HepG2 (cell line): ENCODE measurements at regions not wholly inside any gene's neighbourhood (a gene's known extent, or its start where the extent isn't known, plus 50 kb on each side); places are given as distances from the start of the nearest gene placed in this dataset.

Experiments used
- ATAC-seq: fragments of 200-7000 bp; cut with Tn5 transposase; 3 replicates; pipeline ENCODE4 v1.9.1; 2020; ENCODE audit warnings: mild to moderate bottlenecking, moderate library complexity
- BruUV-seq: library from RNA; stranded (reverse); fragments of 400-500 nt; replicated peaks from 2 replicates; lab custom pipeline; 2021; lab: Mats Ljungman, UMichigan
- CTCF ChIA-PET: fragments of 300-600 bp; formaldehyde crosslinking; extraction: SDS; loops from one replicate; lab custom pipeline; 2021; ENCODE audit warnings: low total read pairs, inconsistent platforms, low intra/inter-chr PET ratio; lab: Yijun Ruan, JAX
- POLR2A ChIA-PET: fragments of 350-600 bp; sonication (Branson Sonifier 250); formaldehyde crosslinking; loops from one replicate; lab custom pipeline; 2020; ENCODE audit warnings: antibody characterized with exemption, inconsistent platforms; lab: Yijun Ruan, JAX
- DNase-seq: peaks from one replicate; pipeline ENCODE4 v3.0.0-alpha.2; 2015; ENCODE audit warnings: low spot score
- FAIRE-seq: peaks from 3 replicates; lab custom pipeline; 2011; peaks lifted over from hg19 to GRCh38; lab: Jason Lieb, UNC
- H2AFZ ChIP-seq: one replicate; pipeline ENCODE4 v1.6.1; 2011; ENCODE audit warnings: low read length, inconsistent platforms
- H3K27ac ChIP-seq: fragments of 300-600 bp; 3 replicates; pipeline ENCODE4 v1.8.0; 2011; ENCODE audit warnings: mixed run types, mild to moderate bottlenecking, mixed read lengths, low read length, inconsistent platforms; ENCODE audit not compliant: insufficient read depth; ENCODE audit errors: extremely low read length
- H3K27me3 ChIP-seq, 2 experiments: fragments of 200-600 bp in 1 of 2; 2 replicates in 1 of 2; 3 replicates in 1 of 2; pipeline versions ENCODE4 v1.6.0 to v1.8.0; 2011; ENCODE audit warnings: low read length in 2 of 2, mild to moderate bottlenecking in 2 of 2, moderate library complexity in 2 of 2, inconsistent platforms in 1 of 2; ENCODE audit not compliant: insufficient read depth in 2 of 2, control insufficient read depth in 1 of 2
- H3K36me3 ChIP-seq, 2 experiments: fragments of 200-600 bp in 1 of 2; replicated peaks in 1 of 2; 2 replicates in 1 of 2; 3 replicates in 1 of 2; pipeline versions ENCODE4 v1.5.1 to v1.8.0; 2011; ENCODE audit warnings: low read length in 2 of 2, inconsistent platforms in 1 of 2; ENCODE audit not compliant: insufficient read depth in 2 of 2, control insufficient read depth in 1 of 2
- H3K4me1 ChIP-seq: 2 replicates; pipeline ENCODE4 v1.5.1; 2012; ENCODE audit warnings: low read length, inconsistent platforms; ENCODE audit not compliant: insufficient read depth
- H3K4me2 ChIP-seq: 2 replicates; pipeline ENCODE4 v1.6.0; 2011; ENCODE audit warnings: low read depth, low read length, inconsistent platforms
- H3K4me3 ChIP-seq, 3 experiments: fragments of 200-600 bp in 1 of 3; sonication (generic), shearing (Covaris generic) in 1 of 3; replicated peaks in 1 of 3; 2 replicates each; pipeline ENCODE4 v1.5.1; 2011 to 2016; ENCODE audit warnings: low read length in 3 of 3, inconsistent platforms in 2 of 3, low read depth in 2 of 3, mild to moderate bottlenecking in 2 of 3, control low read depth in 1 of 3, mixed read lengths in 1 of 3; ENCODE audit not compliant: insufficient read depth in 1 of 3
- H3K79me2 ChIP-seq: one replicate; pipeline ENCODE4 v1.6.1; 2011; ENCODE audit warnings: low read length, inconsistent platforms; ENCODE audit not compliant: insufficient read depth
- H3K9ac ChIP-seq: 2 replicates; pipeline ENCODE4 v1.6.0; 2011; ENCODE audit warnings: mild to moderate bottlenecking, low read depth, low read length, inconsistent platforms; ENCODE audit not compliant: insufficient read depth
- H3K9me3 ChIP-seq: 2 replicates; pipeline ENCODE4 v1.5.1; 2012; ENCODE audit warnings: mild to moderate bottlenecking, low read length
- H4K20me1 ChIP-seq: 2 replicates; pipeline ENCODE4 v1.6.0; 2011; ENCODE audit warnings: inconsistent platforms, mild to moderate bottlenecking, low read length, moderate library complexity; ENCODE audit not compliant: insufficient read depth
- HOXA5 ChIP-seq: sonication (generic); formaldehyde crosslinking; IDR thresholded peaks from 2 replicates; pipeline ENCODE4 v1.4.0; 2020; ENCODE audit warnings: missing genetic modification reagents
- KIAA2018 ChIP-seq: sonication (generic); formaldehyde crosslinking; IDR thresholded peaks from 2 replicates; pipeline ENCODE4 v1.5.0; 2020; ENCODE audit warnings: mild to moderate bottlenecking, missing genetic modification reagents, borderline replicate concordance
- PHF5A ChIP-seq: IDR thresholded peaks from one replicate; pipeline ENCODE4 v1.6.1; 2018; ENCODE audit warnings: low read depth, missing genetic modification reagents; ENCODE audit not compliant: unreplicated experiment
- PRDM4 ChIP-seq: sonication (generic); formaldehyde crosslinking; IDR thresholded peaks from 2 replicates; pipeline ENCODE4 v1.9.0; 2021; ENCODE audit warnings: missing genetic modification reagents, borderline replicate concordance
- SNRNP70 ChIP-seq: fragments of 200-400 bp; formaldehyde crosslinking; IDR thresholded peaks from 2 replicates; pipeline ENCODE4 v1.6.1; 2017; ENCODE audit warnings: mild to moderate bottlenecking, low read depth, low read length, moderate library complexity
- ZNF205 ChIP-seq: IDR thresholded peaks from 2 replicates; pipeline ENCODE4 v1.6.1; 2018; ENCODE audit warnings: missing biosample characterization, missing genetic modification reagents
- ZNF3 ChIP-seq: IDR thresholded peaks from 2 replicates; pipeline ENCODE4 v1.7.0; 2017; ENCODE audit warnings: inconsistent platforms
- ZNF552 ChIP-seq: sonication (generic); formaldehyde crosslinking; IDR thresholded peaks from 2 replicates; pipeline ENCODE4 v1.9.0; 2022; ENCODE audit warnings: missing genetic modification reagents, mild to moderate bottlenecking, borderline replicate concordance
- ZNF816 ChIP-seq: sonication (generic); formaldehyde crosslinking; IDR thresholded peaks from 2 replicates; pipeline ENCODE4 v1.8.0; 2022; ENCODE audit warnings: missing genetic modification reagents, mild to moderate bottlenecking, borderline replicate concordance
- WGBS: methylation state at CpG from one replicate; pipeline ENCODE4 v1.1.6; 2017; ENCODE audit warnings: low lambda C conversion rate; 5-methylcytosine and 5-hydroxymethylcytosine counted together
- in situ Hi-C: cut with HindIII; loops from 2 replicates; pipeline ENCODE4 v1.10.0; 2017; ENCODE audit warnings: low pct_unique_long_range_greater_than_20kb; ENCODE audit not compliant: extremely low pct_ligation_motif_present
- intact Hi-C: fragments of 100-400 bp; cut with micrococcal nuclease; formaldehyde crosslinking; loops from one replicate; pipeline ENCODE4 v1.10.0; 2022; ENCODE audit not compliant: unreplicated experiment

GRCh38 chr2:7732497-7732896 is 815.3 kb downstream of the RNF144A start (continued):
- TF ChIP-seq PHF5A (CRISPR knock-in tag), result no peak
- TF ChIP-seq ZNF816, result no peak
- TF ChIP-seq SNRNP70, result no peak

- WGBS, result 0% methylated on average over 5 of the region's 6 CpGs
- Histone ChIP-seq H3K27me3 (no peaks in the 10 kb centered on the region), H3K9me3 (no peaks in the 10 kb centered on the region), H2AFZ (no peak overlapping the region), H3K36me3 (no peaks in the 10 kb centered on the region), H3K9ac (no peak overlapping the region), H3K4me3 (no peak overlapping the region), H3K79me2 (no peaks in the 10 kb centered on the region), H4K20me1 (no peaks in the 10 kb centered on the region), H3K27ac (no peak overlapping the region), H3K4me2 (no peak overlapping the region), H3K4me1 (no peaks in the 10 kb centered on the region)
- in situ Hi-C loops (no loop called here), intact Hi-C loops (no loop called here)
- FAIRE-seq (no peak), ATAC-seq (no peak), DNase-seq (no peak)
- ChIA-PET POLR2A (no interaction called here), CTCF (no interaction called here)
- no TSS peak for BruUV-seq
- no peak for TF ChIP-seq KIAA2018 (CRISPR knock-in tag)
- TF ChIP-seq HOXA5, result no peak
- no peak for TF ChIP-seq ZNF552 (CRISPR knock-in tag)
- TF ChIP-seq ZNF205 (CRISPR knock-in tag), result no peak
- no peak for TF ChIP-seq ZNF3 (CRISPR knock-in tag)
- no peak for TF ChIP-seq PRDM4 (CRISPR knock-in tag)
Measured at GRCh38 chr2:7736646-7737305, 819.6 kb downstream of the RNF144A start.
